ENCODE measurements at regions not wholly inside any gene's neighbourhood (a gene's known extent, or its start where the extent isn't known, plus 50 kb on each side); places are given as distances from the start of the nearest gene placed in this dataset.

- no peak for DNase-seq
- no peak for TF ChIP-seq CTCF (IDR thresholded peaks at IDR 0.05; ENCODE audit: low read depth, low read length)
- H3K36me3 ChIP-seq, result no peaks in the 10 kb centered on the region
- H3K4me3 ChIP-seq (ENCODE audit: low read depth, low read length), result no peak overlapping the region
- no peaks in the 10 kb centered on the region for H3K4me1 ChIP-seq
- no peaks in the 10 kb centered on the region for H3K27me3 ChIP-seq
- H3K9me3 ChIP-seq, result 0 out of 2 replicates have a peak, but pooled peaks cover 3% of the 10 kb centered on the region
Measured at GRCh38 chr3:72543246-72543645, 305.0 kb downstream of the SHQ1 start.

GRCh38 chr3:72542781-72543180, 305.5 kb downstream of the SHQ1 start:
- no peak overlapping the region for H3K4me3 ChIP-seq (ENCODE audit: low read depth, low read length)
- no peak for DNase-seq
- H3K9me3 ChIP-seq, result 0 out of 2 replicates have a peak, but pooled peaks cover 3% of the 10 kb centered on the region
- TF ChIP-seq CTCF (IDR thresholded peaks at IDR 0.05; ENCODE audit: low read depth, low read length), result no peak
- H3K27me3 ChIP-seq, result no peaks in the 10 kb centered on the region
- H3K4me1 ChIP-seq, result no peaks in the 10 kb centered on the region
- H3K36me3 ChIP-seq, result no peaks in the 10 kb centered on the region

- no peaks in the 10 kb centered on the region for H3K36me3 ChIP-seq
- no peak for TF ChIP-seq CTCF (IDR thresholded peaks at IDR 0.05; ENCODE audit: low read depth, low read length)
- 0 out of 2 replicates have a peak, but pooled peaks cover 3% of the 10 kb centered on the region for H3K9me3 ChIP-seq
- H3K4me3 ChIP-seq (ENCODE audit: low read depth, low read length), result no peak overlapping the region
- DNase-seq, result no peak
- H3K27me3 ChIP-seq, result no peaks in the 10 kb centered on the region
- no peaks in the 10 kb centered on the region for H3K4me1 ChIP-seq
Measured at GRCh38 chr3:72539856-72540255, 308.4 kb downstream of the SHQ1 start.

GRCh38 chr3:72538070-72538745, 310.0 kb downstream of the SHQ1 start:
- no peaks in the 10 kb centered on the region for H3K36me3 ChIP-seq
- no peaks in the 10 kb centered on the region for H3K4me1 ChIP-seq
- no peak for TF ChIP-seq CTCF (IDR thresholded peaks at IDR 0.05; ENCODE audit: low read depth, low read length)
- no peaks in the 10 kb centered on the region for H3K27me3 ChIP-seq
- H3K4me3 ChIP-seq (ENCODE audit: low read depth, low read length), result no peak overlapping the region
- H3K9me3 ChIP-seq, result 0 out of 2 replicates have a peak, but pooled peaks cover 3% of the 10 kb centered on the region
- DNase-seq, result no peak

GRCh38 chr3:72537448-72537847, 310.8 kb downstream of the SHQ1 start:
- TF ChIP-seq CTCF (IDR thresholded peaks at IDR 0.05; ENCODE audit: low read depth, low read length), result no peak
- no peaks in the 10 kb centered on the region for H3K27me3 ChIP-seq
- no peak overlapping the region for H3K4me3 ChIP-seq (ENCODE audit: low read depth, low read length)
- 0 out of 2 replicates have a peak, but pooled peaks cover 3% of the 10 kb centered on the region for H3K9me3 ChIP-seq
- DNase-seq, result no peak
- H3K4me1 ChIP-seq, result no peaks in the 10 kb centered on the region
- no peaks in the 10 kb centered on the region for H3K36me3 ChIP-seq

GRCh38 chr3:72536878-72537267, 311.4 kb downstream of the SHQ1 start:
- no peaks in the 10 kb centered on the region for H3K36me3 ChIP-seq
- DNase-seq, result no peak
- no peaks in the 10 kb centered on the region for H3K27me3 ChIP-seq
- H3K4me3 ChIP-seq (ENCODE audit: low read depth, low read length), result no peak overlapping the region
- H3K9me3 ChIP-seq, result 0 out of 2 replicates have a peak, but pooled peaks cover 3% of the 10 kb centered on the region
- no peaks in the 10 kb centered on the region for H3K4me1 ChIP-seq
- TF ChIP-seq CTCF (IDR thresholded peaks at IDR 0.05; ENCODE audit: low read depth, low read length), result no peak

Data from BE2C (cell line).